ENCODE measurements at regions not wholly inside any gene's neighbourhood (a gene's known extent, or its start where the extent isn't known, plus 50 kb on each side); places are given as distances from the start of the nearest gene placed in this dataset.

- no peak for TF ChIP-seq POLR2AphosphoS5 (IDR thresholded peaks at IDR 0.05; ENCODE audit: borderline replicate concordance, low read depth, low read length)
- TF ChIP-seq EZH2 (IDR thresholded peaks at IDR 0.05), result no peak
- TF ChIP-seq FOXP2 (optimal IDR thresholded peaks at IDR 0.05; ENCODE audit: control extremely low read depth, extremely low read length, insufficient read depth), result no peak
Observed at GRCh38 chr2:156653675-156654074, 217.5 kb downstream of the GPD2 start.

All from SK-N-MC (cell line).